ENCODE measurements at regions not wholly inside any gene's neighbourhood (a gene's known extent, or its start where the extent isn't known, plus 50 kb on each side); places are given as distances from the start of the nearest gene placed in this dataset.

- no peak for DNase-seq (ENCODE audit: extremely low read depth, low read depth)
- no peak overlapping the region for H3K4me3 ChIP-seq (replicated peaks; ENCODE audit: low read depth, low read length)
- TF ChIP-seq, protein P1, sequence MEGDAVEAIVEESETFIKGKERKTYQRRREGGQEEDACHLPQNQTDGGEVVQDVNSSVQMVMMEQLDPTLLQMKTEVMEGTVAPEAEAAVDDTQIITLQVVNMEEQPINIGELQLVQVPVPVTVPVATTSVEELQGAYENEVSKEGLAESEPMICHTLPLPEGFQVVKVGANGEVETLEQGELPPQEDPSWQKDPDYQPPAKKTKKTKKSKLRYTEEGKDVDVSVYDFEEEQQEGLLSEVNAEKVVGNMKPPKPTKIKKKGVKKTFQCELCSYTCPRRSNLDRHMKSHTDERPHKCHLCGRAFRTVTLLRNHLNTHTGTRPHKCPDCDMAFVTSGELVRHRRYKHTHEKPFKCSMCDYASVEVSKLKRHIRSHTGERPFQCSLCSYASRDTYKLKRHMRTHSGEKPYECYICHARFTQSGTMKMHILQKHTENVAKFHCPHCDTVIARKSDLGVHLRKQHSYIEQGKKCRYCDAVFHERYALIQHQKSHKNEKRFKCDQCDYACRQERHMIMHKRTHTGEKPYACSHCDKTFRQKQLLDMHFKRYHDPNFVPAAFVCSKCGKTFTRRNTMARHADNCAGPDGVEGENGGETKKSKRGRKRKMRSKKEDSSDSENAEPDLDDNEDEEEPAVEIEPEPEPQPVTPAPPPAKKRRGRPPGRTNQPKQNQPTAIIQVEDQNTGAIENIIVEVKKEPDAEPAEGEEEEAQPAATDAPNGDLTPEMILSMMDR (IDR thresholded peaks at IDR 0.05; ENCODE audit: low read depth, low read length, missing control alignments) = no peak
These were observed 650.4 kb downstream of the RFPL4B start for GRCh38 chr6:112997421-112998085.

DNA sequence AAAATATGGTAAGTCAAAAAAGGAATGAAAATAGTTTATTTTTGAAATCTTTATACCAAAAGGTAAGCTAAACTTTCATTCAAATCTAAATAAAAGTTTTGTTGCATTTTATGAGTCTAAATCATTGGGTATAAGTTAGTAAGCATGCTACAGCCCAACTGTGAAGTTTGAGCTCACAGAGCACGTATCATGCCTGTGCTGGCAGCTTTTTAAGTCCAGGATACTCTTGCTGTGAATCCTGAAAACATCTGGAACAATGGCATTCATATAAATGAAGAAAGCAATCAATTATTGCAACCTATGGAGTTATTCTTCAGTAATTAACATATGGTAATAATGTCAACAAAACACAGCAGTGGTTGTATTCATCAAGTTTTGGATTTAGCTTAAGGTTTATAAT lies 656.9 kb downstream of the RFPL4B start:
- H3K4me3 ChIP-seq (replicated peaks; ENCODE audit: low read depth, low read length) = no peak overlapping the region
- TF ChIP-seq, protein P1 (IDR thresholded peaks at IDR 0.05; ENCODE audit: low read depth, low read length, missing control alignments) = no peak
- DNase-seq (ENCODE audit: extremely low read depth, low read depth) = no peak

DNA sequence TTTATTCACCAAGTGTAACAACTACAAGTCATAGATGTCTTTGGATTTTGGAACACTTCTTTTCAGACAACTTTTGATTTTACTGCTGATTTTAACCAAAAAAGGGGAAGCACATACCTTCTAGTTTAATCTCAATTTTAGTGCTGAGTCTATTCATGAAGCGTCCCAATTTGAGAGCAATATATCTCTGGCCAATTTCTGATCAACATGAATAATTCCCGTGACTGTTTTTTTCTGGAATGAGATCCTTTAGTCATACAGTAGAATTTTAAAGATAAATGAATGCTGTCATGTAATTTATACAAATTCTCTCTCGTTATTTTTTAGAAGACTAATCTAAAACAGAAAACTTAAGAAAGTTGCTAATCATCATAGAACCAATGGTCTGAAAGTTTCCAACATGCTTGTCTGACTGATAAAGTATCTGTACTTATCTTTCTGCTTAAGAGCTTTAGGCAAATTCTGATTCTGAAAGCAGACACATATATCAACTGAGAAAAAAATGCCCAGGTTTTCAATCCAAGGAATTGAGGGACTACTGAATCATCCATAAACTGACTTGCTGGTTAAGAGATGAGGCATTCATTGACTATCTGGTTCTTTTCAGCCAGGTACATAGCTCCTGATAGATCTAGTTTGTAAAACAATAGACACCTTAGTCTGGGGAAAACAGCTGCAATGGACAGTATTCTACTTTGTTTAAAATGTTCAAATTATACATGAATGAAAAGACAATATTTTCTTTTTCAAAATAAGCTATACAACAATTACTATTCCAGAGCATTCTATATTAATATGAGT lies 657.5 kb downstream of the RFPL4B start:
- TF ChIP-seq, protein P1 (IDR thresholded peaks at IDR 0.05; ENCODE audit: low read depth, low read length, missing control alignments) = no peak
- no peak for DNase-seq (ENCODE audit: extremely low read depth, low read depth)

DNA sequence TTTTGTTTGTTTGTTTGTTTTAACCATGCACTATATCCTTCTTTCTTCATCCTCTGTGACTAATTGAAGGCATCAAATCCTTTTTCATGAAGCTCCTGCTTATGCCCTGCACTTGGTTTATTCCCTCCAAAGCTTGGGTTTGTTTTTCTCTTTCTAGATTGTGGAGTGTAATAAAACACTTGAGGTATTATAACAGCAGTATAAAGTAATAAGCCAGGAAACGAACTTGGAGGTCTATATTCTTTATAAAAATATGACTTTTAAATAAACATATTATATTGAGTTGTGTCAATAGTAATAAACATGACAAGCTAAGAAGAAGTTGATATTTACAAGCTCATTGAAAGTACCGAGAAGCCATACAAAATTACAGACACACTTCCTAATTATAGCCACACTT lies 659.4 kb downstream of the RFPL4B start:
- DNase-seq (ENCODE audit: extremely low read depth, low read depth) = no peak
- TF ChIP-seq, protein P1 (IDR thresholded peaks at IDR 0.05; ENCODE audit: low read depth, low read length, missing control alignments) = no peak
- no peak overlapping the region for H3K4me3 ChIP-seq (replicated peaks; ENCODE audit: low read depth, low read length)

More for the DNA sequence above, 657.5 kb downstream of the RFPL4B start:
- H3K4me3 ChIP-seq (replicated peaks; ENCODE audit: low read depth, low read length) = no peak overlapping the region

DNA sequence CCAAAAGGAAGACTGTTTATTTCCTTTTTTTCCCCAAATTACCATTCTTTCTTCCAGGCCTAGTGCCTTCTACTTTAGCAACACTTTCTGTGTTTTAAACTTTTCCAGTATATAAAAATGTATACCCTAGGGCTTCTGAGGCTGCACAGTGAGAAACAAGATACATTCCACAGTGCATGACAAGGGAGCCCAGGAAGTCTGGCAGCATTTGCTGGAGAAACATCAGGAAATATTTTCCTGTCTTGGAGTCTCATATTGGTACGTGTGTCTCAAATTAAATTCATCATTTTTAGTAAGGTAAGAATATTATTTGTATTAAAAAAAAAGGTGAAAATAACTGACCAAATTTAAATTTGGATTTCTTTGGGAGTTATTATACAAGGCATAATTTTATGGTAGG lies 662.6 kb downstream of the RFPL4B start:
- H3K4me3 ChIP-seq (replicated peaks; ENCODE audit: low read depth, low read length) = no peak overlapping the region
- TF ChIP-seq, protein P1 (IDR thresholded peaks at IDR 0.05; ENCODE audit: low read depth, low read length, missing control alignments) = no peak
- DNase-seq (ENCODE audit: extremely low read depth, low read depth) = no peak

- no peak for DNase-seq (ENCODE audit: extremely low read depth, low read depth)
- TF ChIP-seq, protein P1 (IDR thresholded peaks at IDR 0.05; ENCODE audit: low read depth, low read length, missing control alignments) = no peak
- no peak overlapping the region for H3K4me3 ChIP-seq (replicated peaks; ENCODE audit: low read depth, low read length)
These were observed 663.3 kb downstream of the RFPL4B start for GRCh38 chr6:113010196-113010989.
